ENCODE measurements at regions not wholly inside any gene's neighbourhood (a gene's known extent, or its start where the extent isn't known, plus 50 kb on each side); places are given as distances from the start of the nearest gene placed in this dataset.

- Histone ChIP-seq H3K4me2 (replicated peaks; ENCODE audit: extremely low read depth, low read length, poor library complexity, severe bottlenecking) (no peak overlapping the region), H3K27ac (ENCODE audit: low read depth in 1 of 2, low read length in 2 of 2) (no peak overlapping the region), H4K20me1 (ENCODE audit: insufficient read depth, low read length) (no peaks in the 10 kb centered on the region), H2AFZ (ENCODE audit: insufficient read depth, low read depth, low read length, poor library complexity, severe bottlenecking) (no peak overlapping the region), H3K27me3 (ENCODE audit: control insufficient read depth in 2 of 2, insufficient read depth in 2 of 2, low read length in 2 of 2) (no peaks in the 10 kb centered on the region), H3K36me3 (replicated peaks in 1 of 2; ENCODE audit: control insufficient read depth in 1 of 2, insufficient read depth in 2 of 2, low read length in 2 of 2) (no peaks in the 10 kb centered on the region), H3K79me2 (ENCODE audit: insufficient read depth, low read length) (no peaks in the 10 kb centered on the region), H3K4me3 (replicated peaks in 1 of 3; ENCODE audit: low read depth in 2 of 3, low read length in 3 of 3) (no peak overlapping the region), H3K9ac (ENCODE audit: insufficient read depth, low read length, poor library complexity, severe bottlenecking) (no peak overlapping the region), H3K9me3 (replicated peaks in 1 of 2; ENCODE audit: control insufficient read depth in 1 of 2, insufficient read depth in 1 of 2, low read length in 2 of 2) (peaks cover 0 to 3% of the 10 kb centered on the region in 2 donors), H3K4me1 (ENCODE audit: control insufficient read depth in 1 of 2, insufficient read depth in 2 of 2, low read length in 2 of 2) (no peaks in the 10 kb centered on the region)
- Mint-ChIP-seq H3K36me3 (no peaks in the 10 kb centered on the region), H3K27me3 (ENCODE audit: low read depth in 3 of 3) (no peaks in the 10 kb centered on the region), H3K9me3 (peaks cover 0 to 10% (median 6%) of the 10 kb centered on the region in 7 donors), H3K4me1 (no peaks in the 10 kb centered on the region), H3K4me3 (no peak overlapping the region), H3K27ac (no peak overlapping the region)
- WGBS (ENCODE audit: insufficient coverage): 36% methylated on average over 4 of the region's 5 CpGs
- DNase-seq: no peak
- TF ChIP-seq CTCF (IDR thresholded peaks at IDR 0.05): no peak
- intact Hi-C loops (cut with micrococcal nuclease): no loop called here
Observed at GRCh38 chr18:56019908-56020307, 431.9 kb upstream of the TCF4 start.

- whole genome bisulfite sequencing (ENCODE audit: insufficient coverage): no CpG with 5 or more reads among the region's 2 CpGs
- Histone ChIP-seq H3K4me3 (replicated peaks in 1 of 3; ENCODE audit: low read depth in 2 of 3, low read length in 3 of 3) (no peak overlapping the region), H3K27me3 (ENCODE audit: control insufficient read depth in 2 of 2, insufficient read depth in 2 of 2, low read length in 2 of 2) (no peaks in the 10 kb centered on the region), H3K4me2 (replicated peaks; ENCODE audit: extremely low read depth, low read length, poor library complexity, severe bottlenecking) (no peak overlapping the region), H4K20me1 (ENCODE audit: insufficient read depth, low read length) (no peaks in the 10 kb centered on the region), H3K27ac (ENCODE audit: low read depth in 1 of 2, low read length in 2 of 2) (no peak overlapping the region), H3K79me2 (ENCODE audit: insufficient read depth, low read length) (no peaks in the 10 kb centered on the region), H3K36me3 (replicated peaks in 1 of 2; ENCODE audit: control insufficient read depth in 1 of 2, insufficient read depth in 2 of 2, low read length in 2 of 2) (no peaks in the 10 kb centered on the region), H3K9me3 (replicated peaks in 1 of 2; ENCODE audit: control insufficient read depth in 1 of 2, insufficient read depth in 1 of 2, low read length in 2 of 2) (peaks cover 0 to 3% of the 10 kb centered on the region in 2 donors), H3K4me1 (ENCODE audit: control insufficient read depth in 1 of 2, insufficient read depth in 2 of 2, low read length in 2 of 2) (no peaks in the 10 kb centered on the region), H2AFZ (ENCODE audit: insufficient read depth, low read depth, low read length, poor library complexity, severe bottlenecking) (no peak overlapping the region), H3K9ac (ENCODE audit: insufficient read depth, low read length, poor library complexity, severe bottlenecking) (no peak overlapping the region)
- Mint-ChIP-seq H3K27me3 (ENCODE audit: low read depth in 3 of 3) (no peaks in the 10 kb centered on the region), H3K9me3 (peaks cover 0 to 11% (median 8%) of the 10 kb centered on the region in 7 donors), H3K4me1 (no peaks in the 10 kb centered on the region), H3K36me3 (no peaks in the 10 kb centered on the region), H3K4me3 (no peak overlapping the region), H3K27ac (no peak overlapping the region)
- DNase-seq: no peak
- TF ChIP-seq CTCF (IDR thresholded peaks at IDR 0.05): no peak
- intact Hi-C loops (cut with micrococcal nuclease): no loop called here
Observed at GRCh38 chr18:56019156-56019555, 431.2 kb upstream of the TCF4 start.
